ENCODE measurements at regions not wholly inside any gene's neighbourhood (a gene's known extent, or its start where the extent isn't known, plus 50 kb on each side); places are given as distances from the start of the nearest gene placed in this dataset.

- H3K4me1 ChIP-seq (ENCODE audit: control insufficient read depth, insufficient read depth, low read depth, low read length), result peaks cover 29% of the 10 kb centered on the region
- no peak overlapping the region for H3K4me2 ChIP-seq (ENCODE audit: low read length, poor library complexity, severe bottlenecking)
- no peak overlapping the region for H4K91ac ChIP-seq (ENCODE audit: low read length)
- H3K9ac ChIP-seq (ENCODE audit: low read length), result no peak overlapping the region
- no peak overlapping the region for H2BK120ac ChIP-seq (ENCODE audit: low read depth, low read length)
- peak overlapping the region in 1 of 2 experiments; percentile 25 for H3K18ac ChIP-seq (ENCODE audit: low read depth in 1 of 2, low read length in 2 of 2)
- no peak overlapping the region for H3K4ac ChIP-seq (ENCODE audit: low read depth in 1 of 2, low read length in 2 of 2)
- no peak overlapping the region for H2BK5ac ChIP-seq (ENCODE audit: low read depth, low read length, poor library complexity, severe bottlenecking)
- DNase-seq, result no peak
- no peak overlapping the region for H4K8ac ChIP-seq (ENCODE audit: low read length)
- H3K23ac ChIP-seq (ENCODE audit: low read length in 2 of 2), result no peak overlapping the region
- H3K9me3 ChIP-seq (ENCODE audit: control insufficient read depth, low read length), result no peaks in the 10 kb centered on the region
- no peaks in the 10 kb centered on the region for H3K79me1 ChIP-seq (replicated peaks; ENCODE audit: low read length, poor library complexity, severe bottlenecking)
- H2BK12ac ChIP-seq (ENCODE audit: low read length in 2 of 2), result peak overlapping the region in 1 of 2 experiments; percentile 33
- H3K27me3 ChIP-seq (ENCODE audit: control insufficient read depth in 1 of 2, insufficient read depth in 1 of 2, low read length in 2 of 2), result peaks cover 0 to 5% of the 10 kb centered on the region in 2 experiments
- H2BK15ac ChIP-seq (ENCODE audit: low read depth, poor library complexity, severe bottlenecking), result no peak overlapping the region
- no peak overlapping the region for H2AK5ac ChIP-seq (ENCODE audit: low read length, severe bottlenecking)
- WGBS, result 55% methylated on average over 5 of the region's 8 CpGs
- H3K36me3 ChIP-seq (ENCODE audit: control insufficient read depth in 1 of 2, insufficient read depth in 2 of 2, low read depth in 1 of 2, low read length in 2 of 2), result no peaks in the 10 kb centered on the region
- no peak overlapping the region for H3K27ac ChIP-seq (ENCODE audit: low read length, poor library complexity, severe bottlenecking)
- no peak overlapping the region for H3K14ac ChIP-seq (ENCODE audit: low read length in 2 of 2)
- H3K4me3 ChIP-seq (ENCODE audit: insufficient read depth in 1 of 2, low read depth in 1 of 2, low read length in 2 of 2), result no peak overlapping the region
- H2AFZ ChIP-seq (ENCODE audit: low read depth, low read length), result no peak overlapping the region
Observed at GRCh38 chr16:87198328-87198832, 118.8 kb downstream of the C16orf95 start.

- Histone ChIP-seq H2BK120ac (ENCODE audit: low read depth, low read length) (no peak overlapping the region), H2AK5ac (ENCODE audit: low read length, severe bottlenecking) (peak overlapping the region; percentile 1), H3K79me1 (replicated peaks; ENCODE audit: low read length, poor library complexity, severe bottlenecking) (no peaks in the 10 kb centered on the region), H2BK12ac (ENCODE audit: low read length in 2 of 2) (no peak overlapping the region), H3K36me3 (ENCODE audit: control insufficient read depth in 1 of 2, insufficient read depth in 2 of 2, low read depth in 1 of 2, low read length in 2 of 2) (no peaks in the 10 kb centered on the region), H4K91ac (ENCODE audit: low read length) (no peak overlapping the region), H3K4me2 (ENCODE audit: low read length, poor library complexity, severe bottlenecking) (no peak overlapping the region), H2AFZ (ENCODE audit: low read depth, low read length) (no peak overlapping the region), H2BK15ac (ENCODE audit: low read depth, poor library complexity, severe bottlenecking) (no peak overlapping the region), H3K27me3 (ENCODE audit: control insufficient read depth in 1 of 2, insufficient read depth in 1 of 2, low read length in 2 of 2) (peaks cover 0 to 5% of the 10 kb centered on the region in 2 experiments), H2BK5ac (ENCODE audit: low read depth, low read length, poor library complexity, severe bottlenecking) (no peak overlapping the region), H3K4me1 (ENCODE audit: control insufficient read depth, insufficient read depth, low read depth, low read length) (peaks cover 29% of the 10 kb centered on the region), H3K14ac (ENCODE audit: low read length in 2 of 2) (no peak overlapping the region), H3K4ac (ENCODE audit: low read depth in 1 of 2, low read length in 2 of 2) (no peak overlapping the region), H3K9me3 (ENCODE audit: control insufficient read depth, low read length) (no peaks in the 10 kb centered on the region), H3K18ac (ENCODE audit: low read depth in 1 of 2, low read length in 2 of 2) (no peak overlapping the region), H4K8ac (ENCODE audit: low read length) (no peak overlapping the region), H3K9ac (ENCODE audit: low read length) (no peak overlapping the region), H3K27ac (ENCODE audit: low read length, poor library complexity, severe bottlenecking) (no peak overlapping the region), H3K23ac (ENCODE audit: low read length in 2 of 2) (no peak overlapping the region), H3K4me3 (ENCODE audit: insufficient read depth in 1 of 2, low read depth in 1 of 2, low read length in 2 of 2) (no peak overlapping the region)
- WGBS, result 94% methylated on average over 8 of the region's 8 CpGs
- no peak for DNase-seq
Observed at GRCh38 chr16:87198881-87199280, 118.3 kb downstream of the C16orf95 start.

GRCh38 chr16:87199379-87199778 is 117.8 kb downstream of the C16orf95 start:
- Histone ChIP-seq H3K23ac (ENCODE audit: low read length in 2 of 2) (no peak overlapping the region), H3K14ac (ENCODE audit: low read length in 2 of 2) (no peak overlapping the region), H2BK15ac (ENCODE audit: low read depth, poor library complexity, severe bottlenecking) (no peak overlapping the region), H3K4me1 (ENCODE audit: control insufficient read depth, insufficient read depth, low read depth, low read length) (peaks cover 29% of the 10 kb centered on the region), H3K79me1 (replicated peaks; ENCODE audit: low read length, poor library complexity, severe bottlenecking) (no peaks in the 10 kb centered on the region), H2BK12ac (ENCODE audit: low read length in 2 of 2) (no peak overlapping the region), H3K18ac (ENCODE audit: low read depth in 1 of 2, low read length in 2 of 2) (no peak overlapping the region), H3K36me3 (ENCODE audit: control insufficient read depth in 1 of 2, insufficient read depth in 2 of 2, low read depth in 1 of 2, low read length in 2 of 2) (no peaks in the 10 kb centered on the region), H3K27me3 (ENCODE audit: control insufficient read depth in 1 of 2, insufficient read depth in 1 of 2, low read length in 2 of 2) (peaks cover 0 to 5% of the 10 kb centered on the region in 2 experiments), H3K9ac (ENCODE audit: low read length) (no peak overlapping the region), H3K4ac (ENCODE audit: low read depth in 1 of 2, low read length in 2 of 2) (no peak overlapping the region), H3K27ac (ENCODE audit: low read length, poor library complexity, severe bottlenecking) (no peak overlapping the region), H2AK5ac (ENCODE audit: low read length, severe bottlenecking) (peak overlapping the region; percentile 54), H3K4me3 (ENCODE audit: insufficient read depth in 1 of 2, low read depth in 1 of 2, low read length in 2 of 2) (no peak overlapping the region), H2BK120ac (ENCODE audit: low read depth, low read length) (no peak overlapping the region), H3K4me2 (ENCODE audit: low read length, poor library complexity, severe bottlenecking) (no peak overlapping the region), H3K9me3 (ENCODE audit: control insufficient read depth, low read length) (no peaks in the 10 kb centered on the region), H4K91ac (ENCODE audit: low read length) (no peak overlapping the region), H2BK5ac (ENCODE audit: low read depth, low read length, poor library complexity, severe bottlenecking) (no peak overlapping the region), H4K8ac (ENCODE audit: low read length) (no peak overlapping the region), H2AFZ (ENCODE audit: low read depth, low read length) (no peak overlapping the region)
- 93% methylated on average over 3 of the region's 3 CpGs for WGBS
- no peak for DNase-seq

- H3K36me3 ChIP-seq (ENCODE audit: control insufficient read depth in 1 of 2, insufficient read depth in 2 of 2, low read depth in 1 of 2, low read length in 2 of 2), result no peaks in the 10 kb centered on the region
- peak overlapping the region; percentile 71 for H4K91ac ChIP-seq (ENCODE audit: low read length)
- H3K4me3 ChIP-seq (ENCODE audit: insufficient read depth in 1 of 2, low read depth in 1 of 2, low read length in 2 of 2), result no peak overlapping the region
- peak overlapping the region; percentile 54 for H2AK5ac ChIP-seq (ENCODE audit: low read length, severe bottlenecking)
- H3K23ac ChIP-seq (ENCODE audit: low read length in 2 of 2), result no peak overlapping the region
- H3K27ac ChIP-seq (ENCODE audit: low read length, poor library complexity, severe bottlenecking), result no peak overlapping the region
- H3K4me2 ChIP-seq (ENCODE audit: low read length, poor library complexity, severe bottlenecking), result no peak overlapping the region
- peak overlapping the region in 1 of 2 experiments; percentile 77 for H3K18ac ChIP-seq (ENCODE audit: low read depth in 1 of 2, low read length in 2 of 2)
- no peak overlapping the region for H2BK120ac ChIP-seq (ENCODE audit: low read depth, low read length)
- peaks cover 0 to 5% of the 10 kb centered on the region in 2 experiments for H3K27me3 ChIP-seq (ENCODE audit: control insufficient read depth in 1 of 2, insufficient read depth in 1 of 2, low read length in 2 of 2)
- peak overlapping the region; percentile 50 to 88 for H2BK12ac ChIP-seq (ENCODE audit: low read length in 2 of 2)
- WGBS, result 87% methylated on average over 7 of the region's 7 CpGs
- no peak for DNase-seq
- H2BK15ac ChIP-seq (ENCODE audit: low read depth, poor library complexity, severe bottlenecking), result peak overlapping the region; percentile 68
- no peak overlapping the region for H2AFZ ChIP-seq (ENCODE audit: low read depth, low read length)
- peaks cover 29% of the 10 kb centered on the region for H3K4me1 ChIP-seq (ENCODE audit: control insufficient read depth, insufficient read depth, low read depth, low read length)
- H3K79me1 ChIP-seq (replicated peaks; ENCODE audit: low read length, poor library complexity, severe bottlenecking), result no peaks in the 10 kb centered on the region
- H3K9ac ChIP-seq (ENCODE audit: low read length), result no peak overlapping the region
- no peaks in the 10 kb centered on the region for H3K9me3 ChIP-seq (ENCODE audit: control insufficient read depth, low read length)
- H4K8ac ChIP-seq (ENCODE audit: low read length), result no peak overlapping the region
- H2BK5ac ChIP-seq (ENCODE audit: low read depth, low read length, poor library complexity, severe bottlenecking), result no peak overlapping the region
- peak overlapping the region in 1 of 2 experiments; percentile 30 for H3K14ac ChIP-seq (ENCODE audit: low read length in 2 of 2)
- H3K4ac ChIP-seq (ENCODE audit: low read depth in 1 of 2, low read length in 2 of 2), result no peak overlapping the region
Observed at GRCh38 chr16:87199901-87200300, 117.3 kb downstream of the C16orf95 start.

Data from mesenchymal stem cell (in vitro differentiated cells and primary cell).